MCF 10A (cell line): ENCODE measurements at regions not wholly inside any gene's neighbourhood (a gene's known extent, or its start where the extent isn't known, plus 50 kb on each side); places are given as distances from the start of the nearest gene placed in this dataset.

Experiments
- BruUV-seq: library from RNA; stranded (reverse); fragments of 400-500 nt; replicated peaks from 2 replicates; lab custom pipeline; 2021; lab: Mats Ljungman, UMichigan
- CTCF ChIA-PET: fragments of 300-600 bp; sonication (Branson Sonifier 250); formaldehyde crosslinking; extraction: SDS; loops from one replicate; lab custom pipeline; 2021; ENCODE audit warnings: antibody characterized with exemption, inconsistent platforms; lab: Yijun Ruan, JAX
- POLR2A ChIA-PET: fragments of 300-600, 350-650 bp; sonication (Branson Sonifier 250); formaldehyde crosslinking; extraction: SDS; loops from one replicate; lab custom pipeline; 2020; ENCODE audit warnings: antibody characterized with exemption, inconsistent platforms; lab: Yijun Ruan, JAX
- DNase-seq: peaks from one replicate; pipeline ENCODE4 v3.0.0-alpha.2; 2018; ENCODE audit not compliant: unreplicated experiment
- H3K27ac Mint-ChIP-seq: one replicate; pipeline ENCODE4 v1.8.0; 2022; ENCODE audit warnings: mild to moderate bottlenecking, low read depth, mixed read lengths; ENCODE audit not compliant: unreplicated experiment
- H3K27me3 Mint-ChIP-seq: one replicate; pipeline ENCODE4 v1.8.0; 2022; ENCODE audit warnings: mixed read lengths; ENCODE audit not compliant: insufficient read depth, unreplicated experiment
- H3K36me3 Mint-ChIP-seq: one replicate; pipeline ENCODE4 v1.8.0; 2022; ENCODE audit warnings: mild to moderate bottlenecking, moderate library complexity, mixed read lengths; ENCODE audit not compliant: insufficient read depth, unreplicated experiment
- H3K4me1 Mint-ChIP-seq: one replicate; pipeline ENCODE4 v1.8.0; 2022; ENCODE audit warnings: mixed read lengths; ENCODE audit not compliant: insufficient read depth, unreplicated experiment
- H3K4me3 Mint-ChIP-seq: one replicate; pipeline ENCODE4 v1.8.0; 2022; ENCODE audit warnings: mild to moderate bottlenecking, moderate library complexity, mixed read lengths; ENCODE audit not compliant: unreplicated experiment
- H3K9me3 Mint-ChIP-seq: one replicate; pipeline ENCODE4 v1.8.0; 2022; ENCODE audit warnings: mixed read lengths; ENCODE audit not compliant: unreplicated experiment
- intact Hi-C: fragments of 100-400 bp; cut with micrococcal nuclease; formaldehyde crosslinking; loops from 2 replicates; pipeline ENCODE4 v1.14.1; 2022
- TF ChIP-seq, protein P1 (sequence below): fragments of 200-600 bp; IDR thresholded peaks from one replicate; pipeline ENCODE4 v1.8.0; 2022; ENCODE audit warnings: antibody characterized with exemption, mild to moderate bottlenecking; ENCODE audit not compliant: unreplicated experiment

DNA sequence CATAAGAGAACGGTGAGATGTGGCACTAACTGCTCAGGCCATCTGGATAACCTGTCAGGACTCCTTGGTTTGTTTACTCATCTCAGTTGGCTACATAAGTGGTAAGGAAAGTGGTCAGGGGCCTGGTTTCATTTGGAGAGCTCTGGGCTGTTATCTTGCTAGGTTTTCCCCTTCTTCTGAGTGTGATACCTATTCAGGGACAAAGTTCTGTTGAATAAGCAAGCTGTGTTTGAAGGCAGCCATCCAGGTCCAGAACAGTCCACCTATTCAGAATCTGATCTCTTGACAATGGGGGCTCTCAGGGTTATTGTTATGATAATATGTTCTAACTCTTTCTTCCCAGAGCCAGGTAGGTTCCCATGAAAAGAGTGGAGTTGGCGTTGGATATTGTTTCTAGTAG, 194.9 kb downstream of the PAH start:
- Mint-ChIP-seq H3K27me3 (no peaks in the 10 kb centered on the region), H3K9me3 (no peaks in the 10 kb centered on the region), H3K4me3 (no peak overlapping the region), H3K27ac (no peak overlapping the region), H3K36me3 (no peaks in the 10 kb centered on the region), H3K4me1 (no peaks in the 10 kb centered on the region)
- POLR2A ChIA-PET: no interaction called here
- TF ChIP-seq, protein P1, sequence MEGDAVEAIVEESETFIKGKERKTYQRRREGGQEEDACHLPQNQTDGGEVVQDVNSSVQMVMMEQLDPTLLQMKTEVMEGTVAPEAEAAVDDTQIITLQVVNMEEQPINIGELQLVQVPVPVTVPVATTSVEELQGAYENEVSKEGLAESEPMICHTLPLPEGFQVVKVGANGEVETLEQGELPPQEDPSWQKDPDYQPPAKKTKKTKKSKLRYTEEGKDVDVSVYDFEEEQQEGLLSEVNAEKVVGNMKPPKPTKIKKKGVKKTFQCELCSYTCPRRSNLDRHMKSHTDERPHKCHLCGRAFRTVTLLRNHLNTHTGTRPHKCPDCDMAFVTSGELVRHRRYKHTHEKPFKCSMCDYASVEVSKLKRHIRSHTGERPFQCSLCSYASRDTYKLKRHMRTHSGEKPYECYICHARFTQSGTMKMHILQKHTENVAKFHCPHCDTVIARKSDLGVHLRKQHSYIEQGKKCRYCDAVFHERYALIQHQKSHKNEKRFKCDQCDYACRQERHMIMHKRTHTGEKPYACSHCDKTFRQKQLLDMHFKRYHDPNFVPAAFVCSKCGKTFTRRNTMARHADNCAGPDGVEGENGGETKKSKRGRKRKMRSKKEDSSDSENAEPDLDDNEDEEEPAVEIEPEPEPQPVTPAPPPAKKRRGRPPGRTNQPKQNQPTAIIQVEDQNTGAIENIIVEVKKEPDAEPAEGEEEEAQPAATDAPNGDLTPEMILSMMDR: no peak
- no TSS peak for BruUV-seq
- CTCF ChIA-PET: interaction anchor here (0.6 to 0.9 kb wide), 2 partner anchors 85 to 90 kb away, joined by 3 to 4 read pairs; no protein-coding TSS in a partner anchor
- DNase-seq: no peak
- intact Hi-C loops: no loop called here

DNA sequence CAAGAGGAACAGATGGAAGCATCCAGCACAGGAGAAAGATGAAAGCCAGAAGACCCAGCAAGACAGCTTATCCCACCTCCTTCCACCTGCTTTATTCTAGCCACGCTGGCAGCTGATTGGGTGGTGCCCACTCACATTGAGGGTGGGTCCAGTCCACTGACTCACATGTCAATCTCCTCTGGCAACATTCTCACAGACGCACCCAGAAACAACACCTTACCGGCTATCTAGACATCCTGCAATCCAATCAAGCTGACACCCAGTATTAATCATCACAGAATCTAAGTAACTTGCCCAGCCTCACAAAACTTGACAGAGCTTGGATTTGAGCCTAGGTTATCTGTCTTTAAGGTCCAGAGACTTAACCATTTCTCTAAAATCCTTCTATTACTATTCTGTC, 208.9 kb downstream of the PAH start:
- Mint-ChIP-seq H3K36me3 (no peaks in the 10 kb centered on the region), H3K4me3 (no peak overlapping the region), H3K9me3 (no peaks in the 10 kb centered on the region), H3K27me3 (peaks cover 23% of the 10 kb centered on the region), H3K27ac (no peak overlapping the region), H3K4me1 (no peaks in the 10 kb centered on the region)
- ChIA-PET CTCF (interaction anchor here (0.6 kb wide), 1 partner anchor 560 kb away, joined by 3 read pairs; no protein-coding TSS in a partner anchor), POLR2A (no interaction called here)
- intact Hi-C loops: no loop called here
- peak; percentile 2 for DNase-seq
- TF ChIP-seq, protein P1: no peak
- no TSS peak for BruUV-seq

DNA sequence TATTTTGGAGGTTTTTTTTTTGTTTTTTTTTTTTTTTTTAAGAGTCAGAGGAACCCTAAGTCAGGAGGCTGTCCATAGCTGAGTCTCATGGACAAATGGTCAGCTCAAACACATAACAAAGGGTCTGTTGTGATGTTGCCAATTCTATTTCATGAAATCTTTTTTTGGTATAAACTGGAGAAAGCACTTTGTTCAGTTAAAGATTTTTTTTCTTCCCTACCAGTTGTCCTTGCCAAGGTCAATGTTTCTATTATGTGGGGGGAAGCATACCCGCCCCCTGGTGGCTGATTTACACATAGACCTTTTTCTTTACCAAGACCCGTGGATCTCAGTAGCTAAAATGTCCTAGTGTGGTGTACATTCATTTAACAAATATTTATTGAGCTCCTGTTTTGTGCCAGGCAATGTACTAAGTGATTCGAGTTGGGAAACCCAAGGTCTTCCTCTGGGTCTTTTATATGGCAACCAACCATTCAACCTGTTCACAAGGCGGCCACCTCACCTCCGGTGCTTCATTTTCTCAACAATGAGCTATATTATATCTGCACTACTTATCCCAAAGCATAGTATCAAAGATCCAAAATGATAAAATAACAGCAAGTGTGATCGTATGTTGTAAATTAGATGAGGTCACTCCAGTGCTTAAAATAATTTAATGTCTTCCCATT, 214.5 kb downstream of the PAH start:
- Mint-ChIP-seq H3K27me3 (peaks cover 54% of the 10 kb centered on the region), H3K4me3 (no peak overlapping the region), H3K36me3 (no peaks in the 10 kb centered on the region), H3K9me3 (no peaks in the 10 kb centered on the region), H3K27ac (no peak overlapping the region), H3K4me1 (no peaks in the 10 kb centered on the region)
- intact Hi-C loops: loop anchor here (1.0 kb wide), 2 partner anchors 532 to 763 kb away; no protein-coding TSS in a partner anchor
- CTCF ChIA-PET: interaction anchor here (0.6 to 1.5 kb wide), 10 partner anchors 11 to 1231 kb away, joined by 3 to 6 read pairs (median 4); no protein-coding TSS in a partner anchor
- TF ChIP-seq, protein P1: peak; percentile 17
- no TSS peak for BruUV-seq
- POLR2A ChIA-PET: no interaction called here
- DNase-seq: peak; percentile 51

DNA sequence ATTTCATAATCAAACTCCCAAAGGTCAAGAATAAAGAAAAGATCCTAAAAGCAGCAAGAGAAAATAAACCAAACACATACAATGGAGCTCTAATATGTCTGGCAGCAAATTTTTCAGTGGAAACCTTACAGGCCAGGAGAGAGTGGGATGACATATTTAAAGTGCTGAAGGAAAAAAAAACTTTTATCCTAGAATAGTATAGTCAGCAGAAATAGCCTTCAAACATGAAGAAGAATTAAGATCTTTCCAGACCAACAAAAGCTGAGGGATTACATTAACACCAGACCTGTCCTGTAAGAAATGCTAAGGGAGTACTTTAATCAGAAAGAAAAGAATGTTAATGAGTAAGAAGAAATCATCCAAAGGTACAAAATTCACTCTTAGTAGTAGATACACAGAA, 215.7 kb upstream of the IGF1 start:
- ChIA-PET CTCF (interaction anchor here (1.0 kb wide), 1 partner anchor 69 kb away, joined by 3 read pairs; no protein-coding TSS in a partner anchor), POLR2A (no interaction called here)
- BruUV-seq: no TSS peak
- Mint-ChIP-seq H3K36me3 (no peaks in the 10 kb centered on the region), H3K27ac (no peak overlapping the region), H3K27me3 (peaks cover 37% of the 10 kb centered on the region), H3K9me3 (peaks cover 8% of the 10 kb centered on the region), H3K4me1 (peaks cover 4% of the 10 kb centered on the region), H3K4me3 (no peak overlapping the region)
- TF ChIP-seq, protein P1: no peak
- intact Hi-C loops: no loop called here
- DNase-seq: no peak
